HCT116 (cell line): ENCODE measurements at regions not wholly inside any gene's neighbourhood (a gene's known extent, or its start where the extent isn't known, plus 50 kb on each side); places are given as distances from the start of the nearest gene placed in this dataset.

ENCODE experiments used
- ATAC-seq: fragments of 200-7000 bp; cut with Tn5 transposase; 2 replicates; pipeline ENCODE4 v1.9.1; 2020; ENCODE audit warnings: mild to moderate bottlenecking, moderate library complexity
- BruUV-seq: library from RNA; stranded (reverse); fragments of 400-500 nt; replicated peaks from 2 replicates; lab custom pipeline; 2021; lab: Mats Ljungman, UMichigan
- CTCF ChIA-PET: fragments of 300-600 bp; sonication (Branson Sonifier 250); formaldehyde crosslinking; loops from one replicate; lab custom pipeline; 2021; ENCODE audit warnings: antibody characterized with exemption; lab: Charles Lee
- POLR2A ChIA-PET: fragments of 300-600, 350-600 bp; sonication (Branson Sonifier 250); formaldehyde crosslinking; loops from one replicate; lab custom pipeline; 2021; ENCODE audit warnings: antibody characterized with exemption; lab: Charles Lee
- RAD21 ChIA-PET, 2 experiments: fragments of 300-600 bp; sonication (Branson Sonifier 250); formaldehyde crosslinking; loops; one replicate each; lab custom pipeline; 2023; ENCODE audit warnings: low total read pairs in 2 of 2; ENCODE audit not compliant: uncharacterized antibody in 2 of 2, unreplicated experiment in 2 of 2, low non-redundant PET in 1 of 2; lab: Charles Lee
- DNase-seq: peaks from one replicate; pipeline ENCODE4 v3.0.0-alpha.2; 2010; ENCODE audit warnings: low read depth, low spot score
- H2AFZ ChIP-seq: fragments of 200-600 bp; shearing (Covaris generic), sonication (generic); 2 replicates; pipeline ENCODE4 v1.6.1; 2017; ENCODE audit warnings: low read depth, mixed run types, mixed read lengths, antibody characterized with exemption, low read length; ENCODE audit not compliant: poor library complexity, severe bottlenecking
- H3K27ac ChIP-seq: 2 replicates; pipeline ENCODE4 v1.5.1; 2012; ENCODE audit warnings: low read depth, low read length
- H3K27me3 ChIP-seq: fragments of 200-600 bp; sonication (generic); 2 replicates; pipeline ENCODE4 v1.6.1; 2016; ENCODE audit warnings: mixed run types, low read length, mixed read lengths; ENCODE audit not compliant: insufficient read depth
- H3K36me3 ChIP-seq, 2 experiments: fragments of 200-500 bp in 1 of 2; fragments of 200-600 bp in 1 of 2; sonication (Bioruptor generic) in 1 of 2; sonication (generic) in 1 of 2; 2 replicates each; pipeline versions ENCODE4 v1.5.1 to v1.6.1; 2014 to 2016; ENCODE audit warnings: low read length in 2 of 2, inconsistent platforms in 1 of 2, mixed read lengths in 1 of 2, mixed run types in 1 of 2; ENCODE audit not compliant: insufficient read depth in 2 of 2, control insufficient read depth in 1 of 2
- H3K4me1 ChIP-seq, 2 experiments: fragments of 200-600 bp in 1 of 2; sonication (generic) in 1 of 2; 2 replicates each; pipeline versions ENCODE4 v1.5.1 to v1.6.1; 2012 to 2017; ENCODE audit warnings: low read length in 2 of 2, inconsistent platforms in 1 of 2, mild to moderate bottlenecking in 1 of 2, mixed read lengths in 1 of 2, mixed run types in 1 of 2, moderate library complexity in 1 of 2; ENCODE audit not compliant: insufficient read depth in 2 of 2, control insufficient read depth in 1 of 2
- H3K4me2 ChIP-seq: fragments of 200-600 bp; sonication (generic); 2 replicates; pipeline ENCODE4 v1.6.1; 2017; ENCODE audit warnings: mixed run types, low read length, mixed read lengths
- H3K4me3 ChIP-seq, 2 experiments: fragments of 200-600 bp in 1 of 2; sonication (generic) in 1 of 2; replicated peaks in 1 of 2; 2 replicates each; pipeline ENCODE4 v1.5.1; 2011 to 2016; ENCODE audit warnings: low read length in 2 of 2, control low read depth in 1 of 2, low read depth in 1 of 2, mild to moderate bottlenecking in 1 of 2, mixed read lengths in 1 of 2, mixed run types in 1 of 2
- H3K79me2 ChIP-seq: fragments of 200-600 bp; sonication (generic); 2 replicates; pipeline ENCODE4 v1.6.1; 2017; ENCODE audit warnings: mild to moderate bottlenecking, mixed run types, low read length, moderate library complexity, mixed read lengths; ENCODE audit not compliant: insufficient read depth
- H3K9ac ChIP-seq: fragments of 200-600 bp; sonication (generic); 2 replicates; pipeline ENCODE4 v1.6.1; 2016; ENCODE audit warnings: low read length, mixed read lengths
- H3K9me2 ChIP-seq: fragments of 200-600 bp; sonication (generic), shearing (Covaris generic); 2 replicates; pipeline ENCODE4 v1.6.1; 2017; ENCODE audit warnings: mixed run types, mild to moderate bottlenecking, moderate library complexity; ENCODE audit not compliant: insufficient read depth
- H3K9me3 ChIP-seq, 2 experiments: fragments of 200-500 bp in 1 of 2; fragments of 200-600 bp in 1 of 2; sonication (Bioruptor generic) in 1 of 2; sonication (generic) in 1 of 2; 2 replicates each; pipeline ENCODE4 v1.6.1; 2014 to 2017; ENCODE audit warnings: low read length in 2 of 2, mixed read lengths in 2 of 2, inconsistent platforms in 1 of 2, low read depth in 1 of 2, mild to moderate bottlenecking in 1 of 2, mixed run types in 1 of 2, moderate library complexity in 1 of 2; ENCODE audit not compliant: control insufficient read depth in 1 of 2, insufficient read depth in 1 of 2
- H4K20me1 ChIP-seq: fragments of 200-600 bp; sonication (generic), shearing (Covaris generic); 2 replicates; pipeline ENCODE4 v1.6.1; 2017; ENCODE audit warnings: mixed run types, mild to moderate bottlenecking, moderate library complexity; ENCODE audit not compliant: insufficient read depth
- CBX3 ChIP-seq: IDR thresholded peaks from 2 replicates; pipeline ENCODE4 v1.6.1; 2012; ENCODE audit warnings: low read depth
- CTCF ChIP-seq, 3 experiments: fragments of 200-600 bp in 1 of 3; sonication (generic) in 1 of 3; IDR thresholded peaks in 2 of 3; conservative IDR thresholded peaks in 1 of 3; 2 replicates each; pipeline ENCODE4 v1.5.1; 2012 to 2017; ENCODE audit warnings: low read depth in 2 of 3, low read length in 2 of 3, antibody characterized with exemption in 1 of 3, borderline replicate concordance in 1 of 3, control low read depth in 1 of 3, mild to moderate bottlenecking in 1 of 3, mixed read lengths in 1 of 3, mixed run types in 1 of 3, moderate library complexity in 1 of 3; ENCODE audit not compliant: insufficient read depth in 1 of 3
- EZH2 ChIP-seq: fragments of 200-600 bp; sonication (generic); IDR thresholded peaks from 2 replicates; pipeline ENCODE4 v1.6.1; 2017; ENCODE audit warnings: antibody characterized with exemption, mixed run types
- EZH2phosphoT487 ChIP-seq: fragments of 200-600 bp; IDR thresholded peaks from 2 replicates; pipeline ENCODE4 v1.6.1; 2018; ENCODE audit warnings: antibody characterized with exemption, borderline replicate concordance
- JUND ChIP-seq: IDR thresholded peaks from 2 replicates; pipeline ENCODE4 v1.6.1; 2012
- MAX ChIP-seq: IDR thresholded peaks from 2 replicates; pipeline ENCODE4 v1.6.1; 2012
- POLR2A ChIP-seq: IDR thresholded peaks from 2 replicates; pipeline ENCODE4 v1.7.0; 2011; ENCODE audit warnings: borderline replicate concordance; ENCODE audit not compliant: insufficient read depth, insufficient read length; ENCODE audit errors: extremely low read depth
- RAD21 ChIP-seq: IDR thresholded peaks from 2 replicates; pipeline ENCODE4 v1.6.1; 2012; ENCODE audit warnings: low read depth, mild to moderate bottlenecking
- REST ChIP-seq: IDR thresholded peaks from 2 replicates; pipeline ENCODE4 v1.6.1; 2012; ENCODE audit warnings: low read depth
- SIN3A ChIP-seq: IDR thresholded peaks from 2 replicates; pipeline ENCODE4 v1.6.1; 2012; ENCODE audit warnings: low read depth
- SP1 ChIP-seq: IDR thresholded peaks from 2 replicates; pipeline ENCODE4 v1.6.1; 2012; ENCODE audit warnings: low read depth
- YY1 ChIP-seq: IDR thresholded peaks from 2 replicates; pipeline ENCODE4 v1.6.1; 2011; ENCODE audit warnings: low read length, low read depth, moderate library complexity, mild to moderate bottlenecking; ENCODE audit not compliant: insufficient replicate concordance; ENCODE audit errors: extremely low read depth
- ZBTB33 ChIP-seq: IDR thresholded peaks from 2 replicates; pipeline ENCODE4 v1.6.1; 2011; ENCODE audit warnings: mild to moderate bottlenecking, low read length, moderate library complexity; ENCODE audit not compliant: insufficient replicate concordance; ENCODE audit errors: extremely low read depth
- ZFX ChIP-seq: fragments of 450-650 bp; IDR thresholded peaks from 2 replicates; pipeline ENCODE4 v1.6.1; 2017
- intact Hi-C: fragments of 100-400 bp; cut with micrococcal nuclease; formaldehyde crosslinking; loops from 2 replicates; pipeline ENCODE4 v1.10.0; 2022

- TF ChIP-seq ZFX, result no peak
- no peak for TF ChIP-seq POLR2A
- TF ChIP-seq REST, result no peak
- TF ChIP-seq MAX, result no peak
- no peak for TF ChIP-seq SP1
Measured at GRCh38 chr7:68692511-68692910, 905.8 kb upstream of the AUTS2 start (continued).

GRCh38 chr7:68694656-68695055, 903.6 kb upstream of the AUTS2 start:
- H3K9me3 ChIP-seq, result peaks cover 11 to 33% of the 10 kb centered on the region in 2 experiments; a peak in 2 of 4 replicates
- POLR2A ChIA-PET, result no interaction called here
- no peak overlapping the region for H3K9ac ChIP-seq
- no peaks in the 10 kb centered on the region for H3K27me3 ChIP-seq
- ATAC-seq (no peak), DNase-seq (no peak)
- no peak overlapping the region for H3K27ac ChIP-seq
- intact Hi-C loops, result no loop called here
- H3K79me2 ChIP-seq, result no peaks in the 10 kb centered on the region
- RAD21 ChIA-PET, result no interaction called here
- no peak overlapping the region for H3K4me3 ChIP-seq
- no peak for TF ChIP-seq JUND
- TF ChIP-seq ZFX, result no peak
- no peak for TF ChIP-seq EZH2phosphoT487
- no peak for TF ChIP-seq ZBTB33
- no peak for TF ChIP-seq CBX3
- TF ChIP-seq CTCF (IDR thresholded peaks at IDR 0.05 in 2 of 3, conservative IDR thresholded peaks at IDR 0.05 in 1 of 3; ENCODE audit: borderline replicate concordance in 1 of 3, insufficient read depth in 1 of 3, low read depth in 2 of 3, low read length in 2 of 3), result no peak
- no peak for TF ChIP-seq YY1
- no peak for TF ChIP-seq SIN3A
- no peak for TF ChIP-seq RAD21
- TF ChIP-seq EZH2, result no peak
- BruUV-seq, result no TSS peak
- H3K9me2 ChIP-seq, result no peaks in the 10 kb centered on the region
- H3K4me1 ChIP-seq, result no peaks in the 10 kb centered on the region
- no peak overlapping the region for H3K4me2 ChIP-seq
- H2AFZ ChIP-seq, result no peak overlapping the region
- no peaks in the 10 kb centered on the region for H3K36me3 ChIP-seq
- CTCF ChIA-PET, result no interaction called here
- no peaks in the 10 kb centered on the region for H4K20me1 ChIP-seq
